ENCODE measurements at regions not wholly inside any gene's neighbourhood (a gene's known extent, or its start where the extent isn't known, plus 50 kb on each side); places are given as distances from the start of the nearest gene placed in this dataset.

GRCh38 chr2:120472891-120473309 lies 127.0 kb downstream of the INHBB start:
- H2BK12ac ChIP-seq (ENCODE audit: low read length): no peak overlapping the region
- no peaks in the 10 kb centered on the region for H3K4me1 ChIP-seq (ENCODE audit: control insufficient read depth in 1 of 2, insufficient read depth in 2 of 2, low read length in 2 of 2)
- H3K9ac ChIP-seq (ENCODE audit: low read length): no peak overlapping the region
- H3K4me3 ChIP-seq (ENCODE audit: low read depth, low read length): no peak overlapping the region
- no peak for DNase-seq
- WGBS (ENCODE audit: extremely low coverage, insufficient coverage, insufficient read length): no CpG with 5 or more reads among the region's 12 CpGs
- H3K79me2 ChIP-seq (ENCODE audit: control insufficient read depth, insufficient read depth, low read length, poor library complexity): no peaks in the 10 kb centered on the region
- no peaks in the 10 kb centered on the region for H3K79me1 ChIP-seq (ENCODE audit: low read length)
- no peak overlapping the region for H3K4ac ChIP-seq (ENCODE audit: low read depth, low read length)
- no peak overlapping the region for H2BK120ac ChIP-seq (ENCODE audit: insufficient read depth, low read length, poor library complexity)
- no peak overlapping the region for H4K8ac ChIP-seq (ENCODE audit: low read depth, low read length)
- no peak overlapping the region for H3K14ac ChIP-seq (ENCODE audit: low read length)
- H3K36me3 ChIP-seq (ENCODE audit: control insufficient read depth in 1 of 2, insufficient read depth in 2 of 2, low read length in 2 of 2): no peaks in the 10 kb centered on the region
- H2BK5ac ChIP-seq (ENCODE audit: low read depth, low read length, poor library complexity): no peak overlapping the region
- no peak overlapping the region for H2AFZ ChIP-seq (ENCODE audit: insufficient read depth, low read length, poor library complexity)
- peaks cover 2% of the 10 kb centered on the region for H3K27me3 ChIP-seq (ENCODE audit: insufficient read depth, low read length)
- H3K18ac ChIP-seq (ENCODE audit: low read length): no peak overlapping the region
- H3K27ac ChIP-seq (ENCODE audit: low read depth, low read length): no peak overlapping the region
- no peak overlapping the region for H2AK5ac ChIP-seq (ENCODE audit: low read length)
- H3K4me2 ChIP-seq (ENCODE audit: low read length): no peak overlapping the region
- H3K23ac ChIP-seq (ENCODE audit: low read length): no peak overlapping the region
- H4K12ac ChIP-seq (ENCODE audit: low read depth, low read length): no peak overlapping the region
- H3K9me3 ChIP-seq (ENCODE audit: insufficient read depth, low read depth, low read length): peaks cover 9% of the 10 kb centered on the region
- no peak overlapping the region for H4K91ac ChIP-seq (ENCODE audit: low read depth, low read length)

GRCh38 chr2:120473522-120474271 lies 127.8 kb downstream of the INHBB start:
- H2BK120ac ChIP-seq (ENCODE audit: insufficient read depth, low read length, poor library complexity): no peak overlapping the region

GRCh38 chr2:120474486-120474885 lies 128.6 kb downstream of the INHBB start:
- no peak overlapping the region for H3K4ac ChIP-seq (ENCODE audit: low read depth, low read length)
- H2BK12ac ChIP-seq (ENCODE audit: low read length): no peak overlapping the region
- H4K91ac ChIP-seq (ENCODE audit: low read depth, low read length): no peak overlapping the region
- no peak overlapping the region for H2BK120ac ChIP-seq (ENCODE audit: insufficient read depth, low read length, poor library complexity)
- H3K18ac ChIP-seq (ENCODE audit: low read length): no peak overlapping the region
- no peak overlapping the region for H3K27ac ChIP-seq (ENCODE audit: low read depth, low read length)
- H3K9ac ChIP-seq (ENCODE audit: low read length): no peak overlapping the region
- no peaks in the 10 kb centered on the region for H3K36me3 ChIP-seq (ENCODE audit: control insufficient read depth in 1 of 2, insufficient read depth in 2 of 2, low read length in 2 of 2)
- no peaks in the 10 kb centered on the region for H3K4me1 ChIP-seq (ENCODE audit: control insufficient read depth in 1 of 2, insufficient read depth in 2 of 2, low read length in 2 of 2)
- no peak overlapping the region for H2AFZ ChIP-seq (ENCODE audit: insufficient read depth, low read length, poor library complexity)
- H3K9me3 ChIP-seq (ENCODE audit: insufficient read depth, low read depth, low read length): peaks cover 9% of the 10 kb centered on the region
- no peak for DNase-seq
- no peak overlapping the region for H4K8ac ChIP-seq (ENCODE audit: low read depth, low read length)
- no peaks in the 10 kb centered on the region for H3K79me2 ChIP-seq (ENCODE audit: control insufficient read depth, insufficient read depth, low read length, poor library complexity)
- no peak overlapping the region for H3K4me3 ChIP-seq (ENCODE audit: low read depth, low read length)
- H4K12ac ChIP-seq (ENCODE audit: low read depth, low read length): no peak overlapping the region
- no peak overlapping the region for H2AK5ac ChIP-seq (ENCODE audit: low read length)
- WGBS (ENCODE audit: extremely low coverage, insufficient coverage, insufficient read length): no CpG with 5 or more reads among the region's 8 CpGs
- peaks cover 2% of the 10 kb centered on the region for H3K27me3 ChIP-seq (ENCODE audit: insufficient read depth, low read length)
- H3K14ac ChIP-seq (ENCODE audit: low read length): no peak overlapping the region
- no peak overlapping the region for H2BK5ac ChIP-seq (ENCODE audit: low read depth, low read length, poor library complexity)
- H3K79me1 ChIP-seq (ENCODE audit: low read length): no peaks in the 10 kb centered on the region
- no peak overlapping the region for H3K4me2 ChIP-seq (ENCODE audit: low read length)
- H3K23ac ChIP-seq (ENCODE audit: low read length): no peak overlapping the region

More at GRCh38 chr2:120473522-120474271, 127.8 kb downstream of the INHBB start:
- Histone ChIP-seq H2AFZ (ENCODE audit: insufficient read depth, low read length, poor library complexity) (no peak overlapping the region), H3K23ac (ENCODE audit: low read length) (no peak overlapping the region), H3K4ac (ENCODE audit: low read depth, low read length) (no peak overlapping the region), H3K9me3 (ENCODE audit: insufficient read depth, low read depth, low read length) (peaks cover 9% of the 10 kb centered on the region), H2BK12ac (ENCODE audit: low read length) (no peak overlapping the region), H3K27ac (ENCODE audit: low read depth, low read length) (no peak overlapping the region), H3K18ac (ENCODE audit: low read length) (no peak overlapping the region), H3K79me2 (ENCODE audit: control insufficient read depth, insufficient read depth, low read length, poor library complexity) (no peaks in the 10 kb centered on the region), H3K4me1 (ENCODE audit: control insufficient read depth in 1 of 2, insufficient read depth in 2 of 2, low read length in 2 of 2) (no peaks in the 10 kb centered on the region), H3K14ac (ENCODE audit: low read length) (no peak overlapping the region), H4K8ac (ENCODE audit: low read depth, low read length) (no peak overlapping the region), H3K9ac (ENCODE audit: low read length) (no peak overlapping the region), H3K27me3 (ENCODE audit: insufficient read depth, low read length) (peaks cover 2% of the 10 kb centered on the region), H2BK5ac (ENCODE audit: low read depth, low read length, poor library complexity) (no peak overlapping the region), H3K79me1 (ENCODE audit: low read length) (no peaks in the 10 kb centered on the region), H3K36me3 (ENCODE audit: control insufficient read depth in 1 of 2, insufficient read depth in 2 of 2, low read length in 2 of 2) (no peaks in the 10 kb centered on the region), H2AK5ac (ENCODE audit: low read length) (no peak overlapping the region), H4K91ac (ENCODE audit: low read depth, low read length) (no peak overlapping the region), H4K12ac (ENCODE audit: low read depth, low read length) (no peak overlapping the region), H3K4me2 (ENCODE audit: low read length) (no peak overlapping the region), H3K4me3 (ENCODE audit: low read depth, low read length) (no peak overlapping the region)
- no CpG with 5 or more reads among the region's 16 CpGs for WGBS (ENCODE audit: extremely low coverage, insufficient coverage, insufficient read length)
- no peak for DNase-seq

- H3K14ac ChIP-seq (ENCODE audit: low read length): no peak overlapping the region
- H3K27me3 ChIP-seq (ENCODE audit: insufficient read depth, low read length): peaks cover 2% of the 10 kb centered on the region
- no peak overlapping the region for H4K12ac ChIP-seq (ENCODE audit: low read depth, low read length)
- no peak overlapping the region for H2AFZ ChIP-seq (ENCODE audit: insufficient read depth, low read length, poor library complexity)
- H3K27ac ChIP-seq (ENCODE audit: low read depth, low read length): no peak overlapping the region
- H3K79me1 ChIP-seq (ENCODE audit: low read length): no peaks in the 10 kb centered on the region
- peaks cover 9% of the 10 kb centered on the region for H3K9me3 ChIP-seq (ENCODE audit: insufficient read depth, low read depth, low read length)
- no peak overlapping the region for H2AK5ac ChIP-seq (ENCODE audit: low read length)
- H3K18ac ChIP-seq (ENCODE audit: low read length): no peak overlapping the region
- H3K4me1 ChIP-seq (ENCODE audit: control insufficient read depth in 1 of 2, insufficient read depth in 2 of 2, low read length in 2 of 2): no peaks in the 10 kb centered on the region
- WGBS (ENCODE audit: extremely low coverage, insufficient coverage, insufficient read length): no CpG with 5 or more reads among the region's 7 CpGs
- H3K4ac ChIP-seq (ENCODE audit: low read depth, low read length): no peak overlapping the region
- no peak overlapping the region for H4K8ac ChIP-seq (ENCODE audit: low read depth, low read length)
- H3K79me2 ChIP-seq (ENCODE audit: control insufficient read depth, insufficient read depth, low read length, poor library complexity): no peaks in the 10 kb centered on the region
- H3K4me3 ChIP-seq (ENCODE audit: low read depth, low read length): no peak overlapping the region
- H3K9ac ChIP-seq (ENCODE audit: low read length): no peak overlapping the region
- no peak for DNase-seq
- H3K23ac ChIP-seq (ENCODE audit: low read length): no peak overlapping the region
- H3K36me3 ChIP-seq (ENCODE audit: control insufficient read depth in 1 of 2, insufficient read depth in 2 of 2, low read length in 2 of 2): no peaks in the 10 kb centered on the region
- H2BK120ac ChIP-seq (ENCODE audit: insufficient read depth, low read length, poor library complexity): no peak overlapping the region
- H2BK5ac ChIP-seq (ENCODE audit: low read depth, low read length, poor library complexity): no peak overlapping the region
- H3K4me2 ChIP-seq (ENCODE audit: low read length): no peak overlapping the region
- H2BK12ac ChIP-seq (ENCODE audit: low read length): no peak overlapping the region
- H4K91ac ChIP-seq (ENCODE audit: low read depth, low read length): no peak overlapping the region
These were observed 130.2 kb downstream of the INHBB start for GRCh38 chr2:120476141-120476540.

Data from trophoblast cell (in vitro differentiated cells and primary cell).